Activated B cell treated with CpG ODN at 0.5 μM for 24 hours (primary cell): ENCODE measurements at regions not wholly inside any gene's neighbourhood (a gene's known extent, or its start where the extent isn't known, plus 50 kb on each side); places are given as distances from the start of the nearest gene placed in this dataset.

ENCODE experiments used
- ATAC-seq: fragments of 200-7000 bp; cut with Tn5 transposase; one replicate; pipeline ENCODE4 v1.10.0; 2021; ENCODE audit warnings: low read depth, mild to moderate bottlenecking, moderate library complexity
- CTCF ChIA-PET: fragments of 350-600 bp; sonication (Branson Sonifier 250); formaldehyde crosslinking; loops from one replicate; lab custom pipeline; 2021; ENCODE audit warnings: antibody characterized with exemption; lab: Charles Lee
- POLR2A ChIA-PET: fragments of 350-600 bp; sonication (Branson Sonifier 250); formaldehyde crosslinking; loops from one replicate; lab custom pipeline; 2021; ENCODE audit warnings: antibody characterized with exemption; lab: Charles Lee
- DNase-seq: peaks from one replicate; pipeline ENCODE4 v3.0.0; 2022
- H3K27ac Mint-ChIP-seq: one replicate; pipeline ENCODE4 v1.8.0; 2020; ENCODE audit warnings: mixed read lengths
- H3K27me3 Mint-ChIP-seq: one replicate; pipeline ENCODE4 v1.8.0; 2021; ENCODE audit warnings: mixed read lengths
- H3K36me3 Mint-ChIP-seq: one replicate; pipeline ENCODE4 v1.8.0; 2021; ENCODE audit warnings: low read depth, mixed read lengths
- H3K4me1 Mint-ChIP-seq: one replicate; pipeline ENCODE4 v1.8.0; 2021; ENCODE audit warnings: mixed read lengths
- H3K4me3 Mint-ChIP-seq: one replicate; pipeline ENCODE4 v1.8.0; 2020; ENCODE audit warnings: mild to moderate bottlenecking, mixed read lengths
- H3K9me3 Mint-ChIP-seq: one replicate; pipeline ENCODE4 v1.8.0; 2020; ENCODE audit warnings: mixed read lengths
- intact Hi-C: fragments of 100-400 bp; cut with micrococcal nuclease; formaldehyde crosslinking; loops from one replicate; pipeline ENCODE4 v1.15.1; 2024
- TF ChIP-seq, protein P1 (sequence below): fragments of 200-600 bp; IDR thresholded peaks from one replicate; pipeline ENCODE4 v1.8.0; 2022; ENCODE audit warnings: antibody characterized with exemption, mild to moderate bottlenecking

DNA sequence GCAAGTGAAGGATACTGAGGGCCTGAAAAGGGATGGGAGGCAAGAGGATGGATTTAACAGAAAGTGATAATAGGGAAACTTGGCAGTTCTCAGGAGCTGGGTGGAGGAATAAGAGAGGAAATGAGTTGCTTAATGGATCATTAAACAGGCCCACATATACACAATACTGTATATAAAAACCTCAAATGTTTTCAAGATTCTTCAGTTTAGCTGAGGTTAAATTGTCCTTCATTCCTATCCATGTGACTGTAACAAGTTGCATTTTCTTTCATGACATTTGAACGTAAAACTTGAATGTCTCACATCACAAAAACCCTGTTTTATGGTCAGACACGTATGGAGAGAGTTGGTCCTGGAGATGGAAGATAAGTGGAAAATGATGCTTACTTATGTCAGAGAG lies 76.5 kb upstream of the PLAC8 start:
- TF ChIP-seq, protein P1, sequence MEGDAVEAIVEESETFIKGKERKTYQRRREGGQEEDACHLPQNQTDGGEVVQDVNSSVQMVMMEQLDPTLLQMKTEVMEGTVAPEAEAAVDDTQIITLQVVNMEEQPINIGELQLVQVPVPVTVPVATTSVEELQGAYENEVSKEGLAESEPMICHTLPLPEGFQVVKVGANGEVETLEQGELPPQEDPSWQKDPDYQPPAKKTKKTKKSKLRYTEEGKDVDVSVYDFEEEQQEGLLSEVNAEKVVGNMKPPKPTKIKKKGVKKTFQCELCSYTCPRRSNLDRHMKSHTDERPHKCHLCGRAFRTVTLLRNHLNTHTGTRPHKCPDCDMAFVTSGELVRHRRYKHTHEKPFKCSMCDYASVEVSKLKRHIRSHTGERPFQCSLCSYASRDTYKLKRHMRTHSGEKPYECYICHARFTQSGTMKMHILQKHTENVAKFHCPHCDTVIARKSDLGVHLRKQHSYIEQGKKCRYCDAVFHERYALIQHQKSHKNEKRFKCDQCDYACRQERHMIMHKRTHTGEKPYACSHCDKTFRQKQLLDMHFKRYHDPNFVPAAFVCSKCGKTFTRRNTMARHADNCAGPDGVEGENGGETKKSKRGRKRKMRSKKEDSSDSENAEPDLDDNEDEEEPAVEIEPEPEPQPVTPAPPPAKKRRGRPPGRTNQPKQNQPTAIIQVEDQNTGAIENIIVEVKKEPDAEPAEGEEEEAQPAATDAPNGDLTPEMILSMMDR = no peak
- CTCF ChIA-PET = no interaction called here
- H3K27ac Mint-ChIP-seq = no peak overlapping the region

DNA sequence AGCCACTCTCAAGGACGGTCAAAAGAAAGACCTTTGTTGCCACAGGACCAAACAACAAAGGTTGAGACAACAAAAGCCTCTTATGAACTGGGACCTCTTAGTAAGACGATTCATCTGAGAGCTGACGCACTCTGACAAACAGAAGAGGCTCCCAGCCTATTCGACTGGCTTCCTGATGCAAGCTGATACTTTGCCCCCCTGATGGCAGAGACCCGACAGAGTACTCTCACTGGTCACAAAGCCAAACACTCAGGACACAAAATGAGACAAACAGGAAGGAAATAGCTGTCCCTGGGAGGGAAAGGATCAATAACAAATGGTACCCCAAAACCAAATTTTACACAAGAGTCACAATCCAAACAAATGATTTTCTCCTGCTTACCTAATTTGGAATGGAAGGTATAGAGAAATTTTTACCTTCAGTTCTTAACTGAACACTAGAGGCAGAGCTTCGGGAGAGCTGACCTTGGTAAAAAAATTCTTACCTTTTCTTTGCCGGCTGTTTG lies 75.2 kb upstream of the PLAC8 start:
- ChIA-PET CTCF (interaction anchor here (0.6 kb wide), 1 partner anchor 71 kb away, joined by 3 read pairs; no protein-coding TSS in a partner anchor), POLR2A (interaction anchor here (1.1 kb wide), 1 partner anchor 8 kb away, joined by 3 read pairs; no protein-coding TSS in a partner anchor)
- no peaks in the 10 kb centered on the region for H3K27me3 Mint-ChIP-seq
- ATAC-seq (no peak), DNase-seq (no peak)
- intact Hi-C loops = no loop called here
- H3K27ac Mint-ChIP-seq = peak overlapping the region; percentile 30
- no peaks in the 10 kb centered on the region for H3K36me3 Mint-ChIP-seq
- no peaks in the 10 kb centered on the region for H3K9me3 Mint-ChIP-seq
- no peak overlapping the region for H3K4me3 Mint-ChIP-seq
- TF ChIP-seq, protein P1 = no peak
- peaks cover 22% of the 10 kb centered on the region for H3K4me1 Mint-ChIP-seq

More for the DNA sequence above, 76.5 kb upstream of the PLAC8 start:
- Mint-ChIP-seq H3K27me3 (no peaks in the 10 kb centered on the region), H3K4me3 (no peak overlapping the region), H3K36me3 (no peaks in the 10 kb centered on the region), H3K4me1 (peaks cover 32% of the 10 kb centered on the region), H3K9me3 (no peaks in the 10 kb centered on the region)
- DNase-seq (no peak), ATAC-seq (no peak)
- POLR2A ChIA-PET = no interaction called here
- intact Hi-C loops = no loop called here

DNA sequence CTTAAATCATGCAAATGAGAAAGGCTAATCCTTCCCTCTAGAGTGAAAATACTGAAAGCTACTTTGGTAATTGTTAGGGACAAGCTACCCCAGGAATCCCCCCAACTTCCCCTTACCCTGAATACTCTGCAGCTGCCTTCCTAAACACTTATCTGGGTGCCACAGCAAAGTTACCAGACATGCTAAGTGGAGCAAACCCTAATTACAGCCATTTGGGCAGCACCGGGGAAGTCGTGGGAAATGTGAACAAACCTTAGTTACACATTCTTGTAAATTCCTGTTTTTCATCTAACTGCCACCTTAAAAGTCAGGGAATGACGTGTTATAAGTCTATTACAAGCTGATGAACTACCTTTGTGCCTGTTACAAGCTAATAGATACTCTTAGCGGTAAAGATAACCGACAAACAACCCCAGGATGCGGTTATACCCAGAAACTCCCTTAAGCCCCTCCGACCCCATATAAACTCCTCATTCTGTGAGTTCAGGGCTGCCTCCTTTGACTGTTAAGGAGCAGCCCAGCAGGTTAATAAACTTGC lies 66.0 kb upstream of the PLAC8 start:
- Mint-ChIP-seq H3K4me1 (peaks cover 52% of the 10 kb centered on the region), H3K4me3 (peak overlapping the region; percentile 59), H3K36me3 (peaks cover 1% of the 10 kb centered on the region), H3K27ac (peak overlapping the region; percentile 90), H3K9me3 (peaks cover 2% of the 10 kb centered on the region), H3K27me3 (no peaks in the 10 kb centered on the region)
- peak; percentile 83 for ATAC-seq
- POLR2A ChIA-PET = interaction anchor here (0.6 to 9.4 kb wide), 16 partner anchors 12 to 105 kb away, joined by 3 to 127 read pairs (median 6); partner anchors contain the start of genes COQ2 and PLAC8
- no peak for DNase-seq
- intact Hi-C loops = loop anchor here (2.0 kb wide), 1 partner anchor 36 kb away; no protein-coding TSS in a partner anchor
- CTCF ChIA-PET = interaction anchor here (0.7 to 1.8 kb wide), 6 partner anchors 37 to 126 kb away, joined by 3 to 7 read pairs (median 4); no protein-coding TSS in a partner anchor
- TF ChIP-seq, protein P1 = no peak

DNA sequence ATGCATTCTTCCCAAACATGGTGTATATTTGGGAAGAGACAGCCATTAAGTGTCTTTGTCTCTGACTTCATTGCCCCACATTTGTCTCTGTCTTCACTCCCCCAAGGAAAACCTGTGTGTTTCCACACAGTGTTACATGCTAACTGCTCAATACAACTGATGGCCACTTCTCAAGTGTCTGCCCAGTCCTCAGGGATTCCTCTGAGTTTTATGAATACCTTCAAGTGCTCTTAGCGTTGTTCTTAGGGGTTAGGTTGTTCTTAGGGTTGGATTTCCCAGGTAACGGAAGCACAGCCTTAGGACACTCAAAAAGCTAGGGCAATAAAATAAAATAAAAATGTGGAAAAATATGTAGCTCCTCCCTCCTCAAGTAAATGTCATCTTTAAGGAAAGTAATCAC lies 64.7 kb upstream of the PLAC8 start:
- Mint-ChIP-seq H3K36me3 (peaks cover 1% of the 10 kb centered on the region), H3K4me1 (peaks cover 65% of the 10 kb centered on the region), H3K27me3 (no peaks in the 10 kb centered on the region), H3K4me3 (no peak overlapping the region), H3K9me3 (peaks cover 2% of the 10 kb centered on the region), H3K27ac (peak overlapping the region; percentile 71)
- ATAC-seq (no peak), DNase-seq (no peak)
- intact Hi-C loops = no loop called here
- TF ChIP-seq, protein P1 = no peak
- ChIA-PET POLR2A (interaction anchor here (1.0 to 9.4 kb wide), 4 partner anchors 25 to 68 kb away, joined by 3 to 127 read pairs (median 4); partner anchors contain the start of gene PLAC8), CTCF (interaction anchor here (0.6 to 1.8 kb wide), 4 partner anchors 26 to 75 kb away, joined by 3 to 5 read pairs (median 4); no protein-coding TSS in a partner anchor)

DNA sequence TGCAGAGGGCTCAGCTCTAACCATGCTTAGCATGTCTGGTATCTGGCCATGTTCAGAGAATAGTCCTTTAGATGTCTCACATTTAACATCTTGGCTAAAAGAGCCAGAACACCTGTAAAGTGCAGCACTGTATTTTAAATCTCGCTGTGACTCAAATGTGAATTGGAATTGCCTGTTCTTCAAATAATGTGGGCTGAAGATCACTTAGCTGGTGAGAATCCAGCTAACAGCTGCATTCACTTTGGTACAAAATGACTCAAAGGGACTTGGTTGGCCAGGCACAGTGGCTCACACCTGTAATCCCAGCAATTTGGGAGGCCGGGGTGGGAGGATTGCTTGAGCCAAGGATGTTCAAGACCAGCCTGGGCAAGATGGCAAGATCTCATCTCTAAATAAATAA lies 63.5 kb upstream of the PLAC8 start:
- Mint-ChIP-seq H3K4me1 (peaks cover 77% of the 10 kb centered on the region), H3K4me3 (peak overlapping the region; percentile 29), H3K27me3 (no peaks in the 10 kb centered on the region), H3K36me3 (peaks cover 1% of the 10 kb centered on the region), H3K27ac (peak overlapping the region; percentile 80), H3K9me3 (peaks cover 2% of the 10 kb centered on the region)
- DNase-seq = no peak
- CTCF ChIA-PET = interaction anchor here (1.3 to 1.4 kb wide), 2 partner anchors 25 to 67 kb away, joined by 3 to 4 read pairs; no protein-coding TSS in a partner anchor
- POLR2A ChIA-PET = interaction anchor here (0.5 to 9.4 kb wide), 9 partner anchors 34 to 278 kb away, joined by 3 to 127 read pairs (median 5); partner anchors contain the start of gene PLAC8
- ATAC-seq = no peak
- TF ChIP-seq, protein P1 = no peak
- intact Hi-C loops = no loop called here
